HG02588 (cell line): ENCODE measurements at regions not wholly inside any gene's neighbourhood (a gene's known extent, or its start where the extent isn't known, plus 50 kb on each side); places are given as distances from the start of the nearest gene placed in this dataset.
A peak's percentile ranks its signal among the peaks of the same experiment; 100 is the strongest.

Source experiments
- ATAC-seq: cut with Tn5 transposase; IDR thresholded peaks from one replicate; pipeline ENCODE4 v1.9.1; 2021; ENCODE audit warnings: mild to moderate bottlenecking, moderate library complexity; ENCODE audit not compliant: unreplicated experiment

- ATAC-seq = no peak
Measured at GRCh38 chrY:19365321-19365720, 379.2 kb downstream of the KDM5D start.

GRCh38 chrY:19357249-19357648 lies 387.3 kb downstream of the KDM5D start:
- peak; percentile 41 for ATAC-seq

GRCh38 chrY:19356735-19357134 lies 387.8 kb downstream of the KDM5D start:
- peak; percentile 73 for ATAC-seq

GRCh38 chrY:19354857-19355173 lies 389.7 kb downstream of the KDM5D start:
- no peak for ATAC-seq

GRCh38 chrY:19354061-19354856 lies 390.3 kb downstream of the KDM5D start:
- no peak for ATAC-seq

GRCh38 chrY:19351616-19352015 lies 392.9 kb downstream of the KDM5D start:
- ATAC-seq = no peak

GRCh38 chrY:19321701-19322100 lies 422.8 kb downstream of the KDM5D start:
- ATAC-seq = no peak

- ATAC-seq = no peak
Measured at GRCh38 chrY:19319135-19319534, 425.4 kb downstream of the KDM5D start.

GRCh38 chrY:19317271-19317987 lies 427.1 kb downstream of the KDM5D start:
- ATAC-seq = no peak

- no peak for ATAC-seq
Measured at GRCh38 chrY:19307627-19308026, 436.9 kb downstream of the KDM5D start.

GRCh38 chrY:19303136-19303535 lies 441.4 kb downstream of the KDM5D start:
- ATAC-seq = no peak

GRCh38 chrY:19290925-19291324 lies 453.6 kb downstream of the KDM5D start:
- ATAC-seq = no peak

- ATAC-seq = no peak
Measured at GRCh38 chrY:19274076-19274475, 470.4 kb downstream of the KDM5D start.

GRCh38 chrY:19268331-19268730 lies 476.2 kb downstream of the KDM5D start:
- ATAC-seq = no peak

GRCh38 chrY:19265404-19265803 lies 479.1 kb downstream of the KDM5D start:
- no peak for ATAC-seq

- no peak for ATAC-seq
Measured at GRCh38 chrY:19262310-19262709, 482.2 kb downstream of the KDM5D start.

GRCh38 chrY:19232276-19232994 lies 458.9 kb upstream of the HSFY2 start:
- ATAC-seq = no peak

GRCh38 chrY:19220784-19221183 lies 447.2 kb upstream of the HSFY2 start:
- ATAC-seq = no peak

GRCh38 chrY:19208915-19209314 lies 435.4 kb upstream of the HSFY2 start:
- no peak for ATAC-seq

- ATAC-seq = no peak
Measured at GRCh38 chrY:19207048-19207447, 433.5 kb upstream of the HSFY2 start.

GRCh38 chrY:19180824-19181223 lies 407.3 kb upstream of the HSFY2 start:
- ATAC-seq = no peak

GRCh38 chrY:19168202-19168565 lies 394.6 kb upstream of the HSFY2 start:
- no peak for ATAC-seq
